Left lung (tissue), 4 donors: ENCODE measurements at regions not wholly inside any gene's neighbourhood (a gene's known extent, or its start where the extent isn't known, plus 50 kb on each side); places are given as distances from the start of the nearest gene placed in this dataset.

ENCODE experiments used
- ATAC-seq: fragments of 200-7000 bp; cut with Tn5 transposase; one replicate; pipeline ENCODE4 v1.9.1; 2020; ENCODE audit warnings: moderate library complexity
- DNase-seq, 4 donors: peaks; one replicate each; pipeline ENCODE4 v3.0.0-alpha.2; 2013 to 2020
- H3K27ac ChIP-seq, 2 donors: fragments of 200-600 bp; sonication (generic) in 1 of 2; one replicate each; pipeline versions ENCODE4 v1.5.0 to v1.8.0; 2020 to 2021
- H3K27me3 ChIP-seq, 2 donors: fragments of 200-600 bp; sonication (generic) in 1 of 2; one replicate each; pipeline versions ENCODE4 v1.5.0 to v1.8.0; 2020 to 2021
- H3K36me3 ChIP-seq, 2 donors: fragments of 200-600 bp; sonication (generic) in 1 of 2; one replicate each; pipeline versions ENCODE4 v1.5.0 to v1.8.0; 2020 to 2021
- H3K4me1 ChIP-seq, 2 donors: fragments of 200-600 bp; one replicate each; pipeline ENCODE4 v1.8.0; 2021
- H3K4me3 ChIP-seq, 2 donors: fragments of 200-600 bp; sonication (generic) in 1 of 2; one replicate each; pipeline versions ENCODE4 v1.5.0 to v1.8.0; 2020 to 2021; ENCODE audit warnings: mild to moderate bottlenecking in 1 of 2
- H3K9me3 ChIP-seq, 2 donors: fragments of 200-600 bp; sonication (generic) in 1 of 2; one replicate each; pipeline versions ENCODE4 v1.5.0 to v1.8.0; 2020 to 2021
- intact Hi-C, 2 donors: fragments of 100-400 bp; cut with DNase I; formaldehyde crosslinking; loops; one replicate each; pipeline versions ENCODE4 v1.11.2 to v1.14.2; 2022
- TF ChIP-seq, protein P1 (sequence below), 2 donors: fragments of 200-600 bp; sonication (generic) in 1 of 2; IDR thresholded peaks; one replicate each; pipeline versions ENCODE4 v1.5.0 to v1.8.0; 2021; ENCODE audit warnings: antibody characterized with exemption in 2 of 2
- donor health status: DM: no; HTN: yes; CAD: no.
- donor health status: DM: no; HTN: no; CAD: no.

DNA sequence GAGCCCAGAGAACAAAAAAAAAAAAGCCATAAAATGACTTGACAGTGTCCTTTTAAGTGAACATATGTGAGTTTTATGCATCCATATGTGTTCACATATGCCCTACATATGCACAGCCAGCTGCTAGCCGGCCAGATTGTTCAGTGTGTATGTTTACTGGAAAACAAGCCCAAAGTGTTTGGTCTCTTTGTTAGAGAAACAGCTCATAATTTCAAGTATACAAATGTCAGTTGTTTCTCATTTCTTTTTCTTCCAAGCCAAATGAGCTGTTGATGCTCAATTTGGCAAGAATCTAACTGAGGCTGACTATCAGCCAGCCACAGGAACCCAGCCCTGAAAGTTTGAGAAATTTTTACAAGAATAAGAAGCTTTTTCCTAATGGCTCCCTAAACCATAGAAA lies 60.8 kb upstream of the TSPAN8 start:
- ATAC-seq (no peak), DNase-seq (peak in 2 of 4 donors; percentile 82 to 85)
- intact Hi-C loops, result no loop called here
- Histone ChIP-seq H3K4me1 (peaks cover 0 to 4% of the 10 kb centered on the region in 2 donors), H3K36me3 (no peaks in the 10 kb centered on the region), H3K4me3 (no peak overlapping the region), H3K9me3 (no peaks in the 10 kb centered on the region), H3K27ac (no peak overlapping the region), H3K27me3 (no peaks in the 10 kb centered on the region)
- TF ChIP-seq, protein P1, sequence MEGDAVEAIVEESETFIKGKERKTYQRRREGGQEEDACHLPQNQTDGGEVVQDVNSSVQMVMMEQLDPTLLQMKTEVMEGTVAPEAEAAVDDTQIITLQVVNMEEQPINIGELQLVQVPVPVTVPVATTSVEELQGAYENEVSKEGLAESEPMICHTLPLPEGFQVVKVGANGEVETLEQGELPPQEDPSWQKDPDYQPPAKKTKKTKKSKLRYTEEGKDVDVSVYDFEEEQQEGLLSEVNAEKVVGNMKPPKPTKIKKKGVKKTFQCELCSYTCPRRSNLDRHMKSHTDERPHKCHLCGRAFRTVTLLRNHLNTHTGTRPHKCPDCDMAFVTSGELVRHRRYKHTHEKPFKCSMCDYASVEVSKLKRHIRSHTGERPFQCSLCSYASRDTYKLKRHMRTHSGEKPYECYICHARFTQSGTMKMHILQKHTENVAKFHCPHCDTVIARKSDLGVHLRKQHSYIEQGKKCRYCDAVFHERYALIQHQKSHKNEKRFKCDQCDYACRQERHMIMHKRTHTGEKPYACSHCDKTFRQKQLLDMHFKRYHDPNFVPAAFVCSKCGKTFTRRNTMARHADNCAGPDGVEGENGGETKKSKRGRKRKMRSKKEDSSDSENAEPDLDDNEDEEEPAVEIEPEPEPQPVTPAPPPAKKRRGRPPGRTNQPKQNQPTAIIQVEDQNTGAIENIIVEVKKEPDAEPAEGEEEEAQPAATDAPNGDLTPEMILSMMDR (IDR thresholded peaks at IDR 0.05), result no peak

DNA sequence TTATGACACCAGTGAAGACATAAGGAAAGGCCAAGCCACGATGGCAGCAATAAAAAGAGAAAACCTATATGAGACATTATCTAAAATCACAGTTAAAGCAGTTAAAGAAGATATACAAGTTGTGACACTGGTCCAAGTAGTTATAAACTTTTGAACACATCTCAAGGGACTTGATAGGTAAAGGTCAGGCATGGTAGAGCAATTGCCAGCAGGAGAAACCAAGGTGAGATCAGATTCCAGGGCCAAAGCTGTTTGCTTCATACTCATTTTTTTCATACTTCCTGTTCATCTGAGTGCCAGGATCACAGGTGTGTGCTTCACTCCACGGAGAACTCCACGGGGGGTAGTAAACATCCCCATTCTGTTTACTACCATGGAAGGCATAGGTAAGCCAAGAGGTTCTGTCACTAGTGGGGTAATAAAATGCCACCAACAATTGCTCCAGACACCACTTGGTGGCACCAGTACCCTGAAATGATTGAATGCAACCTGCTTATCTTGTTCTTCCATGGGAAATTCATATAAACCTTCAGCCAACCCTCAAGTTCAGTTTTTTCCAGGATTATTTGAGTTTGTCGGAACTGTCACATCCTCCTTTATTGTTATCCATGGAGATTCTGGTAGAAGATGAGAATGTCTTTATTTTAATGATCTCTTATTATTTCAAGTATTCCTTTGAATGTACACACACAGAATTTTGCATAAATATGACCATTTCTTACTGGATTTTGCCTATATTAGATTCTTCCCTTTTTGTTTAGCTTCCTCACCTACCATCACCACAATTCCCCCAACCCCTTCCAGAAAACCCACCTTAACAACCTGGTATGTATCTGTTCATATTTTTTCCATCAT lies 59.2 kb upstream of the TSPAN8 start:
- Histone ChIP-seq H3K4me1 (peaks cover 0 to 4% of the 10 kb centered on the region in 2 donors), H3K36me3 (no peaks in the 10 kb centered on the region), H3K9me3 (no peaks in the 10 kb centered on the region), H3K4me3 (no peak overlapping the region), H3K27me3 (no peaks in the 10 kb centered on the region), H3K27ac (no peak overlapping the region)
- ATAC-seq, result peak; percentile 77
- TF ChIP-seq, protein P1 (IDR thresholded peaks at IDR 0.05), result peak in 1 of 2 donors; percentile 42
- intact Hi-C loops, result no loop called here
- peak in 1 of 4 donors; percentile 48 for DNase-seq

DNA sequence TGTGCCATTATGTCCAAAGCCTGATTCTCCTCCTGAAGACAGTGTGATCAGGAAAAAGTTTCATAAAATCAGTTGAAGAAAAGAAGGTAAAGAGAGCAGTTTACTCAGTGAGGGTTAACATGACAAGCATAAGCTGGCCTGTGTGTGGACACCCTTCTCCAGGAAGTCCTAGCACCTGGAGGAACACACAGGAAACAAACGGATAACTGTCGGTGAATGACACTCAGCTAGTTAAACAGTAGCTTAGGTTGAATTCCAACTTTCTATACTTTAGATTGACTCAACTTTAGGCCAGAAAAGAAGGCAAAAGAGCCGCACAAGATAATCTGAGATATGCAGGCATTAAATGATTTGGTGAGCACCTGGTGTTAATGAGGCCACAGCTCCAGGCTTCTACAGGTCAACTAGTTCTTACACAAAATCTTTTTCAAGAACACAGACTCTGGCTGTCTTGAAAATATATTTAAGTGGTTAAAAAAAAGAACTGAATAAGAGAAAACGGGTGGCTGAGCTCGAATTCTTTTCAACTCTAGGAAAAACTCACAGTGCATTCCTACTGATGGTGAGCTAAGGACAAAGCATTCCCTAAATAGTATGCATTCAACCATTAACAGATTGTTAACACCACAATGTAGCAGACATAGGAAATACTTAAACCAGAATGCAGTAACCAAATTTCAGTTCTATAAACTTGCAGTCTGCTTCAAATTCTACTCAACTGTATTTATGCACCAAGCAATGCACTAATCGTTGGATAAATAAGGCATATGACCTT lies 56.9 kb upstream of the TSPAN8 start:
- no peaks in the 10 kb centered on the region for H3K9me3 ChIP-seq
- H3K27me3 ChIP-seq, result no peaks in the 10 kb centered on the region
- TF ChIP-seq, protein P1 (IDR thresholded peaks at IDR 0.05), result no peak
- ATAC-seq (peak; percentile 88), DNase-seq (peak in 1 of 4 donors; percentile 21)
- H3K4me1 ChIP-seq, result peaks cover 0 to 4% of the 10 kb centered on the region in 2 donors
- H3K4me3 ChIP-seq, result no peak overlapping the region
- H3K36me3 ChIP-seq, result no peaks in the 10 kb centered on the region
- intact Hi-C loops, result no loop called here
- no peak overlapping the region for H3K27ac ChIP-seq

DNA sequence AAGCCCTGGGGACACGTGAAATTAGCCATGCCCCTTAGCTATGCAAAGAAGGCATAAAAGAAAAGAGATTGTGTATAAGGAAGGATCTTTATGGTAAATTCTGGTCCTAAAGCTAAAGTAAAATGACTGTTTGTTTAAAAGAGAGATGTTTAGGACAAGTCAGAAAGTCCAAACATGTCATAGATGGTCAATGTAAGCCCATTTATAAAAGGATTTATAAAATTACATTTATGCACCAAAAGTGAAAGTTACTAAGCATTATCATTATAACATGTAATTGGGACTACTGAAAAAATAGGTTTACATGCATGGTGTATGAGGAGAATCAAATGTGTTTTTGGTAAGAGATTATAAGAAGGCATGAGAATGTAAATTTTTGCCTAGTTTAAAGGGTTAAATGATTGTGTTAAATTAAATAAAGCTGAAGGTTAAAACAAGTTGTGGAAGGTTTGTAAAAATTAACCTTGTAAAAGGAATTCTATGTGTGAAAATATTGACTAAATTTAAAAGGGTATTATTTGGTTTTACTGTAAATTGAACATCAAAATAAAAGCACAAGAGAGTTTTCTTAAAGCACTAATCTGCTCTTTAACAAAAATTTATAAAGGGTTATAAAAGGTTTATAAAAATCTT lies 50.4 kb upstream of the TSPAN8 start:
- no peak overlapping the region for H3K4me3 ChIP-seq
- TF ChIP-seq, protein P1 (IDR thresholded peaks at IDR 0.05), result no peak
- peaks cover 0 to 16% of the 10 kb centered on the region in 2 donors for H3K9me3 ChIP-seq
- intact Hi-C loops, result no loop called here
- H3K27me3 ChIP-seq, result no peaks in the 10 kb centered on the region
- H3K36me3 ChIP-seq, result no peaks in the 10 kb centered on the region
- H3K27ac ChIP-seq, result no peak overlapping the region
- DNase-seq (no peak), ATAC-seq (no peak)
- no peaks in the 10 kb centered on the region for H3K4me1 ChIP-seq
